ENCODE measurements at regions not wholly inside any gene's neighbourhood (a gene's known extent, or its start where the extent isn't known, plus 50 kb on each side); places are given as distances from the start of the nearest gene placed in this dataset.
A peak's percentile ranks its signal among the peaks of the same experiment; 100 is the strongest.
"Not testable (repeated sequence)": the region's sequence is repeated elsewhere in the genome, so short reads cannot be mapped to it uniquely, and the experiment has no call there.

GRCh38 chrX:437661-438390, 51.1 kb upstream of the PPP2R3B start:
- DNase-seq = peak; percentile 40

GRCh38 chrX:439241-439640, 52.5 kb upstream of the PPP2R3B start:
- no peak for DNase-seq

GRCh38 chrX:439719-440118, 53.0 kb upstream of the PPP2R3B start:
- DNase-seq = no peak

GRCh38 chrX:440636-441035, 53.9 kb upstream of the PPP2R3B start:
- no peak for DNase-seq

- DNase-seq = no peak
These were observed 57.0 kb upstream of the PPP2R3B start for GRCh38 chrX:443536-444210.

GRCh38 chrX:444305-444704, 57.6 kb upstream of the PPP2R3B start:
- DNase-seq = no peak

- DNase-seq = no peak
These were observed 59.0 kb upstream of the PPP2R3B start for GRCh38 chrX:445727-446126.

- DNase-seq = no peak
These were observed 59.5 kb upstream of the PPP2R3B start for GRCh38 chrX:446245-446644.

GRCh38 chrX:447052-447451, 60.3 kb upstream of the PPP2R3B start:
- DNase-seq = no peak

- not testable (repeated sequence) for DNase-seq
These were observed 65.0 kb upstream of the PPP2R3B start for GRCh38 chrX:451750-452149.

- DNase-seq = no peak
These were observed 65.9 kb upstream of the PPP2R3B start for GRCh38 chrX:452598-452997.

GRCh38 chrX:454514-454913, 67.8 kb upstream of the PPP2R3B start:
- DNase-seq = not testable (repeated sequence)

- no peak for DNase-seq
These were observed 68.5 kb upstream of the PPP2R3B start for GRCh38 chrX:455199-455598.

- DNase-seq = no peak
These were observed 69.0 kb upstream of the PPP2R3B start for GRCh38 chrX:455673-456072.

GRCh38 chrX:456146-456545, 69.4 kb upstream of the PPP2R3B start:
- no peak for DNase-seq

- DNase-seq = no peak
These were observed 70.0 kb upstream of the PPP2R3B start for GRCh38 chrX:456551-457291.

- DNase-seq = peak; percentile 15
These were observed 70.6 kb upstream of the PPP2R3B start for GRCh38 chrX:457292-457679.

GRCh38 chrX:458631-459061, 71.9 kb upstream of the PPP2R3B start:
- DNase-seq = no peak

GRCh38 chrX:459611-460010, 72.9 kb upstream of the PPP2R3B start:
- DNase-seq = no peak

GRCh38 chrX:460116-460515, 73.4 kb upstream of the PPP2R3B start:
- no peak for DNase-seq

GRCh38 chrX:460823-461640, 74.3 kb upstream of the PPP2R3B start:
- no peak for DNase-seq

GRCh38 chrX:462853-463252, 76.1 kb upstream of the PPP2R3B start:
- DNase-seq = no peak

Data from tongue (tissue), 1 donor.